Mucosa of descending colon (tissue), 3 donors: ENCODE measurements at regions not wholly inside any gene's neighbourhood (a gene's known extent, or its start where the extent isn't known, plus 50 kb on each side); places are given as distances from the start of the nearest gene placed in this dataset.

ENCODE experiments used
- ATAC-seq: fragments of 200-7000 bp; cut with Tn5 transposase; one replicate; pipeline ENCODE4 v1.9.1; 2020; ENCODE audit warnings: mild to moderate bottlenecking, moderate library complexity
- DNase-seq, 3 donors: peaks; one replicate each; pipeline ENCODE4 v3.0.0-alpha.2; 2020
- H3K36me3 ChIP-seq: fragments of 200-600 bp; one replicate; pipeline ENCODE4 v1.8.0; 2021; ENCODE audit warnings: low read depth, mild to moderate bottlenecking
- H3K4me1 ChIP-seq: fragments of 200-600 bp; one replicate; pipeline ENCODE4 v1.8.0; 2021; ENCODE audit warnings: low read depth, mild to moderate bottlenecking
- H3K4me3 ChIP-seq: fragments of 200-600 bp; one replicate; pipeline ENCODE4 v1.8.0; 2021; ENCODE audit warnings: mild to moderate bottlenecking
- H3K9me3 ChIP-seq: fragments of 200-600 bp; one replicate; pipeline ENCODE4 v1.8.0; 2021; ENCODE audit warnings: mild to moderate bottlenecking
- intact Hi-C, 2 donors: fragments of 100-400 bp; cut with DNase I in 1 of 2; cut with micrococcal nuclease in 1 of 2; formaldehyde crosslinking; loops; one replicate each; pipeline versions ENCODE4 v1.11.0 to v1.11.1; 2022; cut with DNase I, micrococcal nuclease
- TF ChIP-seq, protein P1 (sequence below): fragments of 200-600 bp; IDR thresholded peaks from one replicate; pipeline ENCODE4 v1.8.0; 2022; ENCODE audit warnings: antibody characterized with exemption, mild to moderate bottlenecking
- donor health status: DM: no; HTN: no; CAD: no; lungs with moderate emphysema.
- donor health status: DM: no; HTN: no; CAD: no.
- donor health status: DM: no; HTN: yes; CAD: no.

DNA sequence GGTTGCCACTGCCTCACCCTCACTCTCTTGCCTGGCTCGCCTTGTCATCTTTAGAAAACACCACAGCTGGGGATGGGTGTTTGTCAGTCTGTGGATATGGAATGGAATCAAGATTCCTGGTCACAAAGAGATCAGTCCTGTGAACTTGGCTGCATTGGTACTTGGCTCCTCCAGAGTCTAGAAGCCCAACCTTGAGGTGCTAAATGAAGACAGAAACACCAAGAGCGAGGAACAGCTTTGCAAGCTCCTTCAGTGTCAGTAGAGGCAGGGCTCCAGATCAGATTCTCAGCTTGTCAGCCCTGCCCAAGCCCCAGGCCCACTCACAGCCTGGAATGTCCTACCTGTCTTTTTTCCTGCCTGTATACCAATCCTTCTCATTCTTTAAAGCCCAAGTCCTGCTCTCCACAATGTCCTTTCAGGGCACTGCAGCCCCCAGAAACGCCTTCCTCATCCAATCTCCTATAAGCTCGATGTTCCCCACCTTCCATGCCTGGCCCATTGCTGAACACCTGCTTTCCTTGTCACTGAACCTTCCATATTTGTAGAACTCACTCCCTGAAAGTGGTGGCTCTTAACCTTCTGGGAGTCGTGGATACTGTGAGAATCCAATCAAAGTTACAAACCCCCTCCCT is 188.9 kb downstream of the BCR start:
- TF ChIP-seq, protein P1, sequence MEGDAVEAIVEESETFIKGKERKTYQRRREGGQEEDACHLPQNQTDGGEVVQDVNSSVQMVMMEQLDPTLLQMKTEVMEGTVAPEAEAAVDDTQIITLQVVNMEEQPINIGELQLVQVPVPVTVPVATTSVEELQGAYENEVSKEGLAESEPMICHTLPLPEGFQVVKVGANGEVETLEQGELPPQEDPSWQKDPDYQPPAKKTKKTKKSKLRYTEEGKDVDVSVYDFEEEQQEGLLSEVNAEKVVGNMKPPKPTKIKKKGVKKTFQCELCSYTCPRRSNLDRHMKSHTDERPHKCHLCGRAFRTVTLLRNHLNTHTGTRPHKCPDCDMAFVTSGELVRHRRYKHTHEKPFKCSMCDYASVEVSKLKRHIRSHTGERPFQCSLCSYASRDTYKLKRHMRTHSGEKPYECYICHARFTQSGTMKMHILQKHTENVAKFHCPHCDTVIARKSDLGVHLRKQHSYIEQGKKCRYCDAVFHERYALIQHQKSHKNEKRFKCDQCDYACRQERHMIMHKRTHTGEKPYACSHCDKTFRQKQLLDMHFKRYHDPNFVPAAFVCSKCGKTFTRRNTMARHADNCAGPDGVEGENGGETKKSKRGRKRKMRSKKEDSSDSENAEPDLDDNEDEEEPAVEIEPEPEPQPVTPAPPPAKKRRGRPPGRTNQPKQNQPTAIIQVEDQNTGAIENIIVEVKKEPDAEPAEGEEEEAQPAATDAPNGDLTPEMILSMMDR = no peak
- ATAC-seq = no peak
- H3K4me1 ChIP-seq = no peaks in the 10 kb centered on the region
- no peaks in the 10 kb centered on the region for H3K36me3 ChIP-seq
- intact Hi-C loops = no loop called here
- H3K4me3 ChIP-seq = no peak overlapping the region
- no peaks in the 10 kb centered on the region for H3K9me3 ChIP-seq
- no peak for DNase-seq
